HG03196 (cell line): ENCODE measurements at regions not wholly inside any gene's neighbourhood (a gene's known extent, or its start where the extent isn't known, plus 50 kb on each side); places are given as distances from the start of the nearest gene placed in this dataset.

ENCODE experiments used
- ATAC-seq: cut with Tn5 transposase; IDR thresholded peaks from one replicate; pipeline ENCODE4 v1.9.1; 2021; ENCODE audit not compliant: unreplicated experiment

- no peak for ATAC-seq
Observed at GRCh38 chr2:128781166-128781565, 462.5 kb upstream of the HS6ST1 start.

- ATAC-seq: no peak
Observed at GRCh38 chr2:128781585-128782385, 463.1 kb upstream of the HS6ST1 start.

- no peak for ATAC-seq
Observed at GRCh38 chr2:128782411-128783192, 463.9 kb upstream of the HS6ST1 start.

- no peak for ATAC-seq
Observed at GRCh38 chr2:128783193-128783671, 464.6 kb upstream of the HS6ST1 start.

GRCh38 chr2:128783896-128784295 lies 465.2 kb upstream of the HS6ST1 start:
- no peak for ATAC-seq

GRCh38 chr2:128784626-128785306 lies 466.1 kb upstream of the HS6ST1 start:
- ATAC-seq: no peak

GRCh38 chr2:128786316-128786715 lies 467.6 kb upstream of the HS6ST1 start:
- ATAC-seq: no peak

GRCh38 chr2:128786741-128787478 lies 468.2 kb upstream of the HS6ST1 start:
- no peak for ATAC-seq

GRCh38 chr2:128787616-128788015 lies 468.9 kb upstream of the HS6ST1 start:
- ATAC-seq: no peak

- no peak for ATAC-seq
Observed at GRCh38 chr2:128788636-128789220, 470.1 kb upstream of the HS6ST1 start.

GRCh38 chr2:128789221-128789620 lies 470.6 kb upstream of the HS6ST1 start:
- ATAC-seq: no peak

- no peak for ATAC-seq
Observed at GRCh38 chr2:128789776-128790455, 471.2 kb upstream of the HS6ST1 start.

- no peak for ATAC-seq
Observed at GRCh38 chr2:128790541-128791001, 471.9 kb upstream of the HS6ST1 start.

GRCh38 chr2:128791120-128791984 lies 472.7 kb upstream of the HS6ST1 start:
- no peak for ATAC-seq

GRCh38 chr2:128791985-128792320 lies 473.3 kb upstream of the HS6ST1 start:
- no peak for ATAC-seq

GRCh38 chr2:128792476-128793054 lies 473.9 kb upstream of the HS6ST1 start:
- no peak for ATAC-seq

GRCh38 chr2:128793404-128793803 lies 474.7 kb upstream of the HS6ST1 start:
- no peak for ATAC-seq

GRCh38 chr2:128794285-128794684 lies 475.6 kb upstream of the HS6ST1 start:
- ATAC-seq: no peak

- ATAC-seq: no peak
Observed at GRCh38 chr2:128796321-128796720, 477.7 kb upstream of the HS6ST1 start.
